Muscle layer of colon (tissue), 2 donors: ENCODE measurements at regions not wholly inside any gene's neighbourhood (a gene's known extent, or its start where the extent isn't known, plus 50 kb on each side); places are given as distances from the start of the nearest gene placed in this dataset.

Source experiments
- H3K27ac ChIP-seq: one replicate; pipeline ENCODE4 v1.7.0; 2013; ENCODE audit warnings: low read depth, mild to moderate bottlenecking, low read length, moderate library complexity
- H3K27me3 ChIP-seq, 2 donors: one replicate each; pipeline ENCODE4 v1.7.0; 2013; ENCODE audit warnings: low read length in 2 of 2, mild to moderate bottlenecking in 2 of 2; ENCODE audit not compliant: insufficient read depth in 2 of 2, control insufficient read depth in 1 of 2
- H3K36me3 ChIP-seq: one replicate; pipeline ENCODE4 v1.7.0; 2013; ENCODE audit warnings: mild to moderate bottlenecking, low read length; ENCODE audit not compliant: insufficient read depth
- H3K4me1 ChIP-seq: one replicate; pipeline ENCODE4 v1.7.0; 2013; ENCODE audit warnings: mild to moderate bottlenecking, low read length; ENCODE audit not compliant: insufficient read depth
- H3K4me3 ChIP-seq, 2 donors: one replicate each; pipeline ENCODE4 v1.7.0; 2013; ENCODE audit warnings: low read length in 2 of 2, low read depth in 1 of 2, mild to moderate bottlenecking in 1 of 2, moderate library complexity in 1 of 2
- H3K9ac ChIP-seq: one replicate; pipeline ENCODE4 v1.7.0; 2013; ENCODE audit warnings: low read length
- H3K9me3 ChIP-seq: one replicate; pipeline ENCODE4 v1.7.0; 2013; ENCODE audit warnings: mild to moderate bottlenecking, low read length
- donor health status: abdominal sarcoma.
- donor health status: Adenocarcinoma of cecum.

- no peak overlapping the region for H3K4me3 ChIP-seq
- H3K27ac ChIP-seq = no peak overlapping the region
- no peak overlapping the region for H3K9ac ChIP-seq
- no peaks in the 10 kb centered on the region for H3K9me3 ChIP-seq
- H3K36me3 ChIP-seq = no peaks in the 10 kb centered on the region
- no peaks in the 10 kb centered on the region for H3K27me3 ChIP-seq
- no peaks in the 10 kb centered on the region for H3K4me1 ChIP-seq
Measured at GRCh38 chrX:80223982-80224579, 196.2 kb upstream of the TENT5D start.

GRCh38 chrX:80229626-80230025, 190.6 kb upstream of the TENT5D start:
- H3K27me3 ChIP-seq = no peaks in the 10 kb centered on the region
- no peaks in the 10 kb centered on the region for H3K36me3 ChIP-seq
- H3K4me3 ChIP-seq = no peak overlapping the region
- H3K27ac ChIP-seq = no peak overlapping the region
- H3K4me1 ChIP-seq = no peaks in the 10 kb centered on the region
- no peak overlapping the region for H3K9ac ChIP-seq
- H3K9me3 ChIP-seq = no peaks in the 10 kb centered on the region

- H3K27ac ChIP-seq = no peak overlapping the region
- H3K9ac ChIP-seq = no peak overlapping the region
- H3K4me1 ChIP-seq = no peaks in the 10 kb centered on the region
- no peaks in the 10 kb centered on the region for H3K36me3 ChIP-seq
- H3K9me3 ChIP-seq = no peaks in the 10 kb centered on the region
- H3K27me3 ChIP-seq = no peaks in the 10 kb centered on the region
- no peak overlapping the region for H3K4me3 ChIP-seq
Measured at GRCh38 chrX:80237072-80237471, 183.2 kb upstream of the TENT5D start.

- H3K9ac ChIP-seq = no peak overlapping the region
- no peak overlapping the region for H3K4me3 ChIP-seq
- no peaks in the 10 kb centered on the region for H3K4me1 ChIP-seq
- H3K27me3 ChIP-seq = no peaks in the 10 kb centered on the region
- H3K27ac ChIP-seq = no peak overlapping the region
- no peaks in the 10 kb centered on the region for H3K36me3 ChIP-seq
- no peaks in the 10 kb centered on the region for H3K9me3 ChIP-seq
Measured at GRCh38 chrX:80246271-80246670, 174.0 kb upstream of the TENT5D start.

GRCh38 chrX:80266287-80266686, 154.0 kb upstream of the TENT5D start:
- Histone ChIP-seq H3K27me3 (no peaks in the 10 kb centered on the region), H3K4me3 (no peak overlapping the region), H3K4me1 (no peaks in the 10 kb centered on the region), H3K27ac (no peak overlapping the region), H3K9ac (no peak overlapping the region), H3K9me3 (no peaks in the 10 kb centered on the region), H3K36me3 (no peaks in the 10 kb centered on the region)

GRCh38 chrX:80266979-80267378, 153.3 kb upstream of the TENT5D start:
- no peak overlapping the region for H3K4me3 ChIP-seq
- H3K4me1 ChIP-seq = no peaks in the 10 kb centered on the region
- no peak overlapping the region for H3K27ac ChIP-seq
- H3K36me3 ChIP-seq = no peaks in the 10 kb centered on the region
- H3K27me3 ChIP-seq = no peaks in the 10 kb centered on the region
- no peaks in the 10 kb centered on the region for H3K9me3 ChIP-seq
- H3K9ac ChIP-seq = no peak overlapping the region

GRCh38 chrX:80267790-80268189, 152.5 kb upstream of the TENT5D start:
- Histone ChIP-seq H3K27me3 (no peaks in the 10 kb centered on the region), H3K27ac (no peak overlapping the region), H3K9ac (no peak overlapping the region)

GRCh38 chrX:80282535-80282934, 137.7 kb upstream of the TENT5D start:
- no peak overlapping the region for H3K4me3 ChIP-seq
- no peaks in the 10 kb centered on the region for H3K36me3 ChIP-seq
- no peaks in the 10 kb centered on the region for H3K9me3 ChIP-seq
- no peak overlapping the region for H3K9ac ChIP-seq
- H3K4me1 ChIP-seq = no peaks in the 10 kb centered on the region
- no peaks in the 10 kb centered on the region for H3K27me3 ChIP-seq
- H3K27ac ChIP-seq = no peak overlapping the region

More at GRCh38 chrX:80267790-80268189, 152.5 kb upstream of the TENT5D start:
- H3K9me3 ChIP-seq = no peaks in the 10 kb centered on the region
- H3K36me3 ChIP-seq = no peaks in the 10 kb centered on the region
- no peak overlapping the region for H3K4me3 ChIP-seq
- H3K4me1 ChIP-seq = no peaks in the 10 kb centered on the region

- no peak overlapping the region for H3K4me3 ChIP-seq
- no peak overlapping the region for H3K27ac ChIP-seq
- no peaks in the 10 kb centered on the region for H3K36me3 ChIP-seq
- H3K27me3 ChIP-seq = no peaks in the 10 kb centered on the region
- H3K9ac ChIP-seq = no peak overlapping the region
- H3K9me3 ChIP-seq = no peaks in the 10 kb centered on the region
- no peaks in the 10 kb centered on the region for H3K4me1 ChIP-seq
Measured at GRCh38 chrX:80285131-80285773, 135.0 kb upstream of the TENT5D start.

GRCh38 chrX:80290834-80291233, 129.4 kb upstream of the TENT5D start:
- Histone ChIP-seq H3K36me3 (no peaks in the 10 kb centered on the region), H3K4me3 (no peak overlapping the region), H3K4me1 (no peaks in the 10 kb centered on the region), H3K9me3 (no peaks in the 10 kb centered on the region), H3K9ac (no peak overlapping the region), H3K27ac (no peak overlapping the region), H3K27me3 (no peaks in the 10 kb centered on the region)

GRCh38 chrX:80293354-80293753, 126.9 kb upstream of the TENT5D start:
- Histone ChIP-seq H3K9me3 (no peaks in the 10 kb centered on the region), H3K4me3 (no peak overlapping the region), H3K9ac (no peak overlapping the region), H3K27me3 (no peaks in the 10 kb centered on the region), H3K27ac (no peak overlapping the region), H3K4me1 (no peaks in the 10 kb centered on the region), H3K36me3 (no peaks in the 10 kb centered on the region)

- Histone ChIP-seq H3K27me3 (no peaks in the 10 kb centered on the region), H3K36me3 (no peaks in the 10 kb centered on the region), H3K4me3 (no peak overlapping the region), H3K9ac (no peak overlapping the region), H3K9me3 (no peaks in the 10 kb centered on the region), H3K4me1 (no peaks in the 10 kb centered on the region), H3K27ac (no peak overlapping the region)
Measured at GRCh38 chrX:80306007-80306406, 114.2 kb upstream of the TENT5D start.
